Pancreas (tissue), 10 donors: ENCODE measurements at regions not wholly inside any gene's neighbourhood (a gene's known extent, or its start where the extent isn't known, plus 50 kb on each side); places are given as distances from the start of the nearest gene placed in this dataset.
A peak's percentile ranks its signal among the peaks of the same experiment; 100 is the strongest.

Source experiments
- ATAC-seq, 4 donors: fragments of 200-7000 bp; cut with Tn5 transposase; one replicate each; pipeline versions ENCODE4 v1.8.0 to v1.9.1; 2020; ENCODE audit warnings: mild to moderate bottlenecking in 4 of 4, moderate library complexity in 4 of 4
- DNase-seq, 6 donors: peaks; one replicate each; pipeline ENCODE4 v3.0.0-alpha.2; 2020
- FAIRE-seq: peaks from 2 replicates; lab custom pipeline; 2012; peaks lifted over from hg19 to GRCh38; lab: Jason Lieb, UNC
- H3K27ac ChIP-seq, 4 donors: fragments of 200-600 bp; sonication (generic); 1 replicate in 3 of 4; 2 replicates in 1 of 4; pipeline versions ENCODE4 v1.5.0 to v1.8.0; 2020
- H3K27me3 ChIP-seq, 4 donors: fragments of 200-600 bp; one replicate each; pipeline ENCODE4 v1.8.0; 2021
- H3K36me3 ChIP-seq, 3 donors: fragments of 200-600 bp; sonication (generic) in 1 of 3; one replicate each; pipeline versions ENCODE4 v1.5.0 to v1.8.0; 2020 to 2021
- H3K4me1 ChIP-seq, 3 donors: fragments of 200-600 bp; one replicate each; pipeline ENCODE4 v1.8.0; 2021
- H3K4me3 ChIP-seq, 4 donors: fragments of 200-600 bp; sonication (generic) in 2 of 4; one replicate each; pipeline versions ENCODE4 v1.5.0 to v1.8.0; 2020 to 2021
- H3K9me3 ChIP-seq, 4 donors: fragments of 200-600 bp; one replicate each; pipeline ENCODE4 v1.8.0; 2021
- CTCF ChIP-seq, 4 donors: fragments of 200-600 bp; sonication (generic) in 3 of 4; IDR thresholded peaks; one replicate each; pipeline versions ENCODE4 v1.5.0 to v1.8.0; 2021; ENCODE audit warnings: antibody characterized with exemption in 4 of 4
- WGBS, 2 donors: extraction: QIAGEN DNeasy Blood & Tissue Kit; methylation state at CpG; one replicate each; pipeline ENCODE4 v1.1.7; 2013; 5-methylcytosine and 5-hydroxymethylcytosine counted together
- intact Hi-C, 3 donors: fragments of 100-400 bp; cut with DNase I; formaldehyde crosslinking; loops; one replicate each; pipeline versions ENCODE4 v1.11.1 to v1.14.2; 2022
- donor health status: healthy with polysubstance abuse.
- donor health status: DM: no; HTN: no; CAD: no; lungs with moderate emphysema.
- donor health status: DM: no; HTN: no; CAD: no.
- donor health status: control.
- donor health status: control.
- donor health status: Bipolar disorder and iron deficiency.
- donor health status: DM: yes; HTN: yes; CAD: no.
- donor health status: DM: no; HTN: no; CAD: no.
- donor health status: DM: no; HTN: no; CAD: no.
- donor health status: DM: yes; HTN: yes; CAD: no.

DNA sequence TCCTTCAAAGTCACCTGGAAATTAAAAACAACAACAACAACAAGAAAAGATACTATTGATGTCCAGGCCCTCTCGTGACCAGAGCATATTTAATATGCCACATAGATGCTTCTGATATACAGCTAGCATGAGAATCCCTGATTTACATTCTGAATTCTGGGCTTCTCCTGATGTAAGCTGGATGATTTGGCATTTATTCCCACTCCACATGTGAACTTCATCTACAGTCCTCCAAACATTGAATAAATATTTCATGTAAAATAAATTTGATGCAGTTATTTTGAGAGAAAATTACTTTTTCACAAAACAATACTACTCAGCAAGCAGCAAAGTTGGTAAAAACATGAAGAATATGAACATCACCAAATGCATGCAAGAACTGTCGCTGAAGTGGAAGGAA lies 453.2 kb upstream of the SETBP1 start:
- intact Hi-C loops = no loop called here
- H3K36me3 ChIP-seq = no peaks in the 10 kb centered on the region
- no peak for DNase-seq

DNA sequence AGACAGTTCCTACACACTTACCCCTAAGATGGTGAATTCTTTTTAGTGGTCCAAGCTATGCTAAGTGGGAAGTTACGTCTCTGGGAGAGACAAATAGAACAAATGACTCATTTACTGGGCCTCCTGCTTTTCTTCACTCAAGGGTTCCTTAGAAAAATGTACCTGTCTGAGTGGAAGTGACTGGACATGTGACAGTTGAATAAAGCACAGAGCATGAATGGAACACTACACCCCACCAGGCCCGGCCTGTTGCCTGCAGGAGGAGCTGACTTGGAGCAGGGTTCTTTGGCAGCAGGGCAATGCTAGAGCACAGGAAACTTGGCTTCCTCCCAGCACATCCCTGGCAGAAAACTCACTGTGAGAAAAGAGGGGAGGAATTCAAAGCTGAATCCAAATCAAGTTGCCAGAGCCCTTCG lies 451.0 kb upstream of the SETBP1 start:
- Histone ChIP-seq H3K4me1 (no peaks in the 10 kb centered on the region), H3K36me3 (no peaks in the 10 kb centered on the region), H3K4me3 (no peak overlapping the region), H3K27me3 (no peaks in the 10 kb centered on the region), H3K27ac (no peak overlapping the region), H3K9me3 (no peaks in the 10 kb centered on the region)
- FAIRE-seq (peak; percentile 47), DNase-seq (peak in 5 of 6 donors; percentile 12 to 38 (median 27)), ATAC-seq (peak in 2 of 4 donors; percentile 42 to 57)
- 51 to 59% methylated on average over 3 of the region's 3 CpGs for WGBS, 2 donors
- intact Hi-C loops = no loop called here
- no peak for TF ChIP-seq CTCF (IDR thresholded peaks at IDR 0.05)

More for the DNA sequence above, 453.2 kb upstream of the SETBP1 start:
- Histone ChIP-seq H3K27me3 (no peaks in the 10 kb centered on the region), H3K4me3 (no peak overlapping the region), H3K4me1 (no peaks in the 10 kb centered on the region), H3K27ac (no peak overlapping the region), H3K9me3 (no peaks in the 10 kb centered on the region)
- TF ChIP-seq CTCF (IDR thresholded peaks at IDR 0.05) = no peak
- 86 to 92% methylated on average over 2 of the region's 2 CpGs for WGBS, 2 donors
- FAIRE-seq (no peak), ATAC-seq (no peak)

DNA sequence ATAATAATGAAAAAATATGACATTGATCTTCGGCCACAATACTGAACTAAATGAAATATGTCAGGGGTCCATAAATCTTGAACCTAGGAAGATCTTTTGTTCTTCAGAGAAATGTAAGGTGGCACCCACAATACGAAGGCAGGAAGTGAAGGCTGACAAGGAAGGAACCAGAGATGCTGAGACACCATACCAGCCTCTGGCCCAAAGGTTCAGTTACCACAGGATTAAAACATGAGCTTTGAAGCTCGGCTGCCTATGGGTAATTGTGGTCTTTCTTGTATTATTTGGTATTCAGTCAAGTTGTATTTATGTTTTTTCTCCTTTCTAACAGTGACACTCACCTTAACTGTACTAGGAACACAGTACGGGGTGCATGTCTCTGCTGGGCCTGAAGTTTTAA lies 448.8 kb upstream of the SETBP1 start:
- Histone ChIP-seq H3K4me1 (no peaks in the 10 kb centered on the region), H3K4me3 (no peak overlapping the region), H3K9me3 (no peaks in the 10 kb centered on the region), H3K27ac (no peak overlapping the region), H3K27me3 (no peaks in the 10 kb centered on the region), H3K36me3 (no peaks in the 10 kb centered on the region)
- intact Hi-C loops = no loop called here
- DNase-seq (no peak), ATAC-seq (no peak), FAIRE-seq (no peak)
- no peak for TF ChIP-seq CTCF (IDR thresholded peaks at IDR 0.05)
- 72 to 80% methylated on average over 4 of the region's 4 CpGs for WGBS, 2 donors

DNA sequence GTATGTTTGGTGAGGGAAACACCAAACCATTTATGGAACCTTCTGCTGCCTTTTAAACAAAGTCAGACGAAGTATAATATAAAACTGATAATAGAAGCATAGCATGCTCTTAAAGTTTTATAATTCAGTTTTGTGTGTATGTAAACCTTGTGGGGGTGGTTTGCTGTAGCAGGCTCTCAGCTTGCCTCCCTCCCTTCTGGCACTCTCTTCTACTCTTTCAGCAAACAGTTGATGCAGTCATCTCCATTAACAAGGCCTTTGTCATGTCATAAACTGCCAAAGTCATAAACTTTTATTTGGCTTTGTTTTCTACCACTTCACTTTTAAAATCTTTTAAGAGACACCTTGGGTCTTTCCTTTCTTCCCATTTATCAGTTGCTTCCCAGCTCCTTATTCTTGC lies 448.2 kb upstream of the SETBP1 start:
- FAIRE-seq (no peak), ATAC-seq (no peak), DNase-seq (no peak)
- Histone ChIP-seq H3K27ac (no peak overlapping the region), H3K36me3 (no peaks in the 10 kb centered on the region), H3K4me3 (no peak overlapping the region), H3K27me3 (no peaks in the 10 kb centered on the region), H3K9me3 (no peaks in the 10 kb centered on the region), H3K4me1 (no peaks in the 10 kb centered on the region)
- intact Hi-C loops = no loop called here
- no peak for TF ChIP-seq CTCF (IDR thresholded peaks at IDR 0.05)
- 75 to 79% methylated on average over 1 of the region's 1 CpG for WGBS, 2 donors

GRCh38 chr18:44238454-44238853 lies 442.2 kb upstream of the SETBP1 start:
- 43 to 50% methylated on average over 2 of the region's 2 CpGs for WGBS, 2 donors
- no peak for DNase-seq
- TF ChIP-seq CTCF (IDR thresholded peaks at IDR 0.05) = no peak
- H3K36me3 ChIP-seq = no peaks in the 10 kb centered on the region
- no peaks in the 10 kb centered on the region for H3K9me3 ChIP-seq
- no peak overlapping the region for H3K4me3 ChIP-seq
- intact Hi-C loops = no loop called here
- no peak overlapping the region for H3K27ac ChIP-seq
- ATAC-seq = no peak
- no peaks in the 10 kb centered on the region for H3K4me1 ChIP-seq
- no peak for FAIRE-seq
- H3K27me3 ChIP-seq = no peaks in the 10 kb centered on the region
